Stimulated activated CD4-positive, alpha-beta T cell treated with anti-CD3 and anti-CD28 coated beads, Interleukin-1b, Interleukin-23, amount 100 ng/mL, for 1 hour (primary cell): ENCODE measurements at regions not wholly inside any gene's neighbourhood (a gene's known extent, or its start where the extent isn't known, plus 50 kb on each side); places are given as distances from the start of the nearest gene placed in this dataset.

ENCODE experiments used
- DNase-seq, 2 donors: peaks; one replicate each; pipeline ENCODE4 v3.0.0-alpha.2; 2020; ENCODE audit warnings: low read depth in 2 of 2

- no peak for DNase-seq
Observed at GRCh38 chr2:225340923-225341322, 58.6 kb upstream of the NYAP2 start.

- no peak for DNase-seq
Observed at GRCh38 chr2:225337183-225337582, 62.3 kb upstream of the NYAP2 start.

- no peak for DNase-seq
Observed at GRCh38 chr2:225334514-225334913, 65.0 kb upstream of the NYAP2 start.

- DNase-seq, result no peak
Observed at GRCh38 chr2:225328192-225328591, 71.3 kb upstream of the NYAP2 start.

DNA sequence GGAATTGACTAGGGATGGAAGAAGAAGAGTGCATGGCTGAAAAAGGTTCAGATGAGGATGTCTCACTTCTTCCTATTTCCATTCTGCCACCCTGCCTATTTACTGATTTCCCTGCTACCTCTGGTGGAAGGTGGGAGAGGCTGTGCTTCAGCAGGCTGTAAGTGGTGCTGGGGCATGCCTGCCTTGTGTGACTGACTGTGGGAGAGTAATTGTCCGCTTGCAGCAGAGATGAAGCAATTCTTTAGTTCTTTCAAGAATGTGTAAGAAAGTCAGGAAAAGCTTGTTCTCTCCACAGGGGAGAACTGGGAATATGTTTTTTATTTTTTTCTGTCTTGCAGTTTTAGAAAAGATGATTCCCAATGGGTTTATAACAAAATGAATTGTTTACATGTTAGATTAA lies 72.5 kb upstream of the NYAP2 start:
- no peak for DNase-seq

- no peak for DNase-seq
Observed at GRCh38 chr2:225319872-225320271, 79.6 kb upstream of the NYAP2 start.

DNA sequence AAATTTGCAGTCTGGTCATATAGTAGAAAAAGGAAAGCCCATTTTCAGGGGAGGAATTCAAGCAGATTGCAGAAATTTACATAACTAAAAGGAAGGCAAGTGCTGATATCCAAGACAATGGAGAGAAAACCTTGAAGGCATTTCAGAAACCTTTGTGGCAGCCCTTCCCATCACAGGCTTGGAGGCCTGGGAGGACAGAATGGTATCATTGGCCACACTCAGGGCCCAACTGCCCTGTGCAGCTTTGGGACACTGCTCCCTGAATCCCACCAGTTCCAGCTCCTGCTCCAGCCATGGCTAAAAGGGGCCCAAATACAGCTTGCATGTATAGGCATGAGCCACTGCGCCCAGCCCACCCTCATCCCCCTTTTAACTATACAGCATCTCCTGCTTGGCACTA lies 81.1 kb upstream of the NYAP2 start:
- no peak for DNase-seq

GRCh38 chr2:225317186-225317585 lies 82.3 kb upstream of the NYAP2 start:
- no peak for DNase-seq

- DNase-seq, result no peak
Observed at GRCh38 chr2:225310745-225311144, 88.8 kb upstream of the NYAP2 start.

GRCh38 chr2:225309516-225309915 lies 90.0 kb upstream of the NYAP2 start:
- DNase-seq, result no peak

DNA sequence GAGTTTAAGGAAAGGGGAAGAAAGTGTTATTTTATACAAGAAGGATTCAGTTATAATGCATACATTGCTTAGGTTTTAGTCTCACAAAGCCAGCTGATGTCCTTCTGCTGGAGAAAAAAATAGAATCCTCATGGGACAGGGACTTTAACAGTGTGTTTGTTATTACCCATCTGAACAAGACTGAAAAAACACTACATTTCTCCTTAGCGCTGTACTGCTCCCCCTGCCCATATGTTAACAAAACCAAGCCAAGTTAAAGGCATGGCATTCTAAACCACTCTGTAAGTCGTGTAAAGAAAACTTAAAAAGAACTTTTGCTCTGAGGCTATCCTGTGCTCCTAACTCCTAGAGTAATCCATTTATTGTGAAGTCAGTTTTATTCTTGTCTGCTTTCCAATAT lies 102.6 kb upstream of the NYAP2 start:
- no peak for DNase-seq

GRCh38 chr2:225295102-225295501 lies 104.4 kb upstream of the NYAP2 start:
- no peak for DNase-seq

DNA sequence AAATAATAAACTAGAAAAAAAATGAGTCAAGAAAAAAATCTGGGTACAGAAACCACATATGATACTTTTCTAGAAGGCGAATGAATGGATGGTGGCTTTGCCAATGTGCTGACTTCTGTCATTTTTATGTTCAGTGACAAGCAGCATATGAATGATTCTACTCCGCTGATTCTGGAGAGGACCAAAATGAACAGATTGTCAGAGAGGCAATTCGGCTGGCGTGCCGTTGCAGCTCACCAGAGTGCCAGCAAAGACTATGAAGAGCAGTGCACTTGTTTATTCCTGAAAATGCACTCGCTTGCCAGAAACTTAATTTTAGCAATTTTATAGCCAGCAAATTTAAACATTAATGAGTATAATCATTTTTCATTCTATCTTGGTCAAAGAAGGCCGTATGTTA lies 105.9 kb upstream of the NYAP2 start:
- DNase-seq, result no peak

DNA sequence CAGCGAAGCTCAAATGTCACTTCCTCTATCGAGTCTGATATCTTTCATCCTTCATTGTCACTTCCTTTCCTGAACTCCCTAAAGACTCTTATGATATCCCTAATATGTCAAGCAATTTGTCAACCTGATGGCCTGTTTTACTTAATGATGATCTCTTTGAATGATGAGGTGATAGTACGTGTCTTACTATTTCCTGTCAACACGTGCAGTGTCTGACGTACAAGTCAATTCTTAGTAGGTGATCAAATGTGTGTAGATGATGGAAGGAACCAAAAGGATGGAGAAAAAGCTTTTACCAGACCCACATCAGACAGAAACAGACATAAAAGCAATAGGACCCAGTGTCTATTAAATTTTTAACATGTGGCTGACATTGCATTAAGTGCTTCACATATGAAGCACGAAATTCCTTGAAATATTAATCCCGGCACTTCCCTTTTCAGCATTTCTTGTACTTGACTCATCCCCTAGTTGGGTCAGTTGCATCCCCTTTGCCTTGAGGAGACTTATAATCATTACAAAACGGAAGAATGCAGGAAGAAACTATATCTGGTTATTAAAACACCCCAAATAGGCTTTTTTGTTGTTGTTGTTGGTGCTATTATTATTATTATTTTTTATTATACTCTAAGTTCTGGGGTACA lies 108.6 kb upstream of the NYAP2 start:
- DNase-seq, result no peak

DNA sequence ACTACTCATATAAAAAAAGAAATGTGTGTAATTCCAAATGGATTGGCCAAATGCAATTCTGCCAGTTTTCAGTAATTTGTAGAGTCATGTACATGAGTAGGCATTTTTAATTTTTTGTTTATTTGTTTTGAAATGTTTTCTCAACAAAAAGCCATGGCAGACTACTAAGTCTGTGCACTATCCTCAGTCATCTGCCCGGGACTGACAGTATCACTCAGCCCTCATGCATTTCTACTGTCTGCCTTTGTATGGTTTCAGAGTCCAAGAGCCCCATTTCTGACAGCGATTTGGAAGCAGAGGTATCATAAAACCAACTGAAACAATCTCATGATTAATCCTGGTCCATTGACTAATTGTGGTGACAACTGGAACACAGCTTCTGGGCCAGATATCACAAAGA lies 109.9 kb upstream of the NYAP2 start:
- DNase-seq, result no peak

DNA sequence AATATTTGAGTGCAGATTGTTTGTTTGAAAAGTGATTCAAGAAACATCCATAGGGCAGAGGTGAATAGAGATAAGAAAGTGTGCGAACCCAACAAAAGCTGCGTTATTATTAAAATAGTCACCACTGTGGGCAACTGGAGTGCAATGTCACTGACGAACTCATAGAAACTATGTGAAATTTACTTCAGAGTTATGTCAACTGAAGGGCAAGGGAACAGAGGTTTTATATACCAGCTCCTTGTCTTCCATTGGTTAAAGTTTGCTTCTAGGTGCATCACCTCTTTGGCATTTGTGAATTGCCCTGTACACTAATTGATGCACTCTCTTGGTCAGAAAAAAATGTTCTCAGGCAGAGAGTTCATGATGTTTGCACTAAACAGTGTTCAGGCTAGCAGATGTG lies 110.5 kb upstream of the NYAP2 start:
- DNase-seq, result no peak

DNA sequence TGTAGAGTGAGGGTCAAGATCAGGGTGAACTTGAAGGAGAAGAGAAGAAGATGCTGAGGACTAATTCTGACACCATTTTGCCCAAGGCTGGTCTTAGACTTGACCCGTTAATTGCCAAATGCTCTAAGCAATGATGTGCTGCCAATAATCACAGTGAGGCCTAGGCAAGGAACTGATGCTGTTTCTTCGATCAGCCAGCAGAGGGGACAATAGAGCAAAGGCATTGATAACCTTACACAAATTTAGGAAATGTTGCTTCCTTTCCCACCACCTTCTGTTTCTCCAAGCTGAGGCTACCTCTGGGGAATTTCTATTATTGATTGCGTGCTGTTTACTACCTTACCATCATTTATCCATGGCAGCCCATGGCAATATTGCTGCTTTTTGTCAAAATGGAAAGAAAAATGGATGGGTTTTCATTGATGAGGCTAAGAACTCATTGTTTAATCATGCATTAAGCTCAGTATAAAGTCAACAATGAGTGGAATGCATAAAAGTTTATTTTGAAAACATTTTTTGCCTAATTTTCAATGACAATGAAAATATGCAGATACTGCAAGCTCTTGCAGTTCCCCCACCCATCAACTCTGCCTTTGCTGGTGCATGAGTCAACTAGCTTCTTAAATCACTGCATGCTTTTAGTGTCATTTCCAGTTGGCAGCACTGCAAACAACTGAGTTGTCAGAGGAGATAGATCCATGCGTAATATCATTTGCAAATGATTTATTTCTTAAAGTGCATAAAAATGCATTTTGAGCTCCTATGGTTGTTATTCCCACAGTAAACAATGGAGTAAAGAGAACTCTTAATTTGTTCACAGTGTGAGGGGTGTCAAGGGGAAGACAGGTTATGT lies 116.4 kb upstream of the NYAP2 start:
- DNase-seq, result no peak

GRCh38 chr2:225276207-225276606 lies 123.3 kb upstream of the NYAP2 start:
- DNase-seq, result no peak

- DNase-seq, result no peak
Observed at GRCh38 chr2:225275443-225275842, 124.1 kb upstream of the NYAP2 start.

DNA sequence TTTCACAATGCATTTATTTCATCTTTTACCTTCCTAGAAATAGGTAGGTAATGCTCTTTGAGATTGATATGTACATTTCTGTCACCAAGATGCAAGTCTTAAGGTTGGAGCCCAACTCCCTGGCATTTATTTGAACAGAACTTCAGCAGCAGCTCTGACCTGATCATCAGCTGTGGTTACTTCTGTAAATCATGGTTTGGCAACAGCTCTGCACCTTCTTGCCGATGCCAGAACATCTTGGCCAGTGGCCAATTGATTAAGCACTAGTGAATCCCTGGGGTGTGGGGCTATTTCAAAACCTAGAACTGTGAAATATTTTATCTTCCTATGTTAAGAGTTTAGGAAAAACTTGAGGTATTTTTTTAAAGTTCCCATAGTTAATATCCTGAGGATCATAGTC lies 124.8 kb upstream of the NYAP2 start:
- DNase-seq, result no peak

DNA sequence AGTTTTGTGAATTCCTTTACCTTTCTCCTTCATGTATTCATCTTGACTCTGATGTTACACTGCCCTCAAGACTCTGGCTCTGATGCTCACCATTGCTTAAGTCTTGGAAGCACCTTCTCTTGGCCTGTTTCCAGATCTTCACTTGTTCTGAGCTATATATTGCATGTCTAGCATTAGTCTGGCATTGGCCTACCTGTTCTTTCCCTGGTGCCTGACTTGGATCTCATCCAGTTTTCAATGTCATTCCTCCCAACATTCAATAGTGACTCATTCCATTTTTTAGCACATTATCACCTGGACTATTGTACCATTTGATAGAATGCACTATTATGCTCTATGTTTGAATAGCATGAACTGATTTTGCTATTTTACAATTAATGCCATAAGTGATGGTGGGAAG lies 127.3 kb upstream of the NYAP2 start:
- DNase-seq, result no peak

- DNase-seq, result no peak
Observed at GRCh38 chr2:225270861-225271260, 128.6 kb upstream of the NYAP2 start.

- DNase-seq, result no peak
Observed at GRCh38 chr2:225270053-225270452, 129.5 kb upstream of the NYAP2 start.

DNA sequence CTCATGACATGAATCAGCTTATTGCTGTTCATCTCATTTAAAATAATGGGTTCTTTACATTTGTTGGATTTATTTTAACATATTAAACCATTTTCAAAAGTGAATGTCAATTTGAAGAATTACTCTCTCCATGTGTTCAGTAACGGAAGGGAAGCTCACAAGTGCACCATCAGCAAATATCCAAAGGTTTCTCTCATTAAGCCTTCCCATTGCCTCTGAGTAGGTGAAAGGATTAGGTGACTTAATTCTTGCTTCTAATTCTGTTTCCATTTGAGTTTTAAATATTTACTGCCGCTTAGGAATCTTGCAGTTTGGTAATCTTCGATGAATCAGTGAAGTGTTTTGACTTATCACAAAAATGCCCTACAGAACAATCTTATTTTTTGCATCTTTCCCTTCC lies 145.1 kb upstream of the NYAP2 start:
- no peak for DNase-seq
